HCEC 1CT (cell line): ENCODE measurements at regions not wholly inside any gene's neighbourhood (a gene's known extent, or its start where the extent isn't known, plus 50 kb on each side); places are given as distances from the start of the nearest gene placed in this dataset.
A peak's percentile ranks its signal among the peaks of the same experiment; 100 is the strongest.

Experiments
- DNase-seq: peaks from one replicate; pipeline ENCODE4 v3.0.0-alpha.2; 2017

GRCh38 chr2:116645155-116645554 lies 1169.3 kb upstream of the DDX18 start:
- DNase-seq: no peak

DNA sequence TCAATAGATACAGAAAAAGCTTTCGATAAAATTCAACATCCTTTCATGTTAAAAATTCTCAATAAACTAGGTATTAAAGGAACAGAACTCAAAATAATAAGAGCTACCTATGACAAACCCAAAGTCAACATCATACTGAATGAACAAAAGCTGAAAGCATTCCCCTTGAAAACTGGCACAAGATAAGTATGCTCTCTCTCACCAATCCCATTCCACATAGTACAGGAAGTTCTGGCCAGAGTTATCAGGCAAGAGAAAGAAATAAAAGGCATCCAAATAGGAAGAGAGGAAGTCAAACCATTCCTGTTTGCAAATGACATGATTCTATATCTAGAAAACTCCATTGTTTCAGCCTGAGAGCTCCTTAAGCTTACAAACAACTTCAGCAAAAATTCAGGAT lies 1145.8 kb upstream of the DDX18 start:
- DNase-seq: no peak

GRCh38 chr2:116669782-116670181 lies 1144.7 kb upstream of the DDX18 start:
- DNase-seq: no peak

GRCh38 chr2:116674188-116674587 lies 1140.3 kb upstream of the DDX18 start:
- DNase-seq: no peak

DNA sequence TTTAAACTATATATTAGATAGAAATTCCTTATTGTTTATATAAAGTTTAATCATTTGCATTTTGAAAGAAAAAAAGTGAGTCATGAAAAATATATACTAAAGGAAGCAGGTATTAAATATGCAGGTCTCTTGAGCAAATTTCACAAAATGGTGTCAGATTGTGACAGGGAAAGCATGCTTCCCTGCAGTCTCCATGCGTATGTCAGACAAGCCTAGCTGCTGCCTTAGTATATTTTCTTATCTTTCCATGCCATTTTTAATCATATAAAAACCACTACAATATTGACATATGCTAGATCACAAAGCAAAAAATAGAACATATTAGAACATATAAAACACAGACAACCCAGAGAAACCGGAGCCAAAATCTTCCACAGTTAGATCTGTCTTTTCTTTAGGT lies 1137.7 kb upstream of the DDX18 start:
- no peak for DNase-seq

DNA sequence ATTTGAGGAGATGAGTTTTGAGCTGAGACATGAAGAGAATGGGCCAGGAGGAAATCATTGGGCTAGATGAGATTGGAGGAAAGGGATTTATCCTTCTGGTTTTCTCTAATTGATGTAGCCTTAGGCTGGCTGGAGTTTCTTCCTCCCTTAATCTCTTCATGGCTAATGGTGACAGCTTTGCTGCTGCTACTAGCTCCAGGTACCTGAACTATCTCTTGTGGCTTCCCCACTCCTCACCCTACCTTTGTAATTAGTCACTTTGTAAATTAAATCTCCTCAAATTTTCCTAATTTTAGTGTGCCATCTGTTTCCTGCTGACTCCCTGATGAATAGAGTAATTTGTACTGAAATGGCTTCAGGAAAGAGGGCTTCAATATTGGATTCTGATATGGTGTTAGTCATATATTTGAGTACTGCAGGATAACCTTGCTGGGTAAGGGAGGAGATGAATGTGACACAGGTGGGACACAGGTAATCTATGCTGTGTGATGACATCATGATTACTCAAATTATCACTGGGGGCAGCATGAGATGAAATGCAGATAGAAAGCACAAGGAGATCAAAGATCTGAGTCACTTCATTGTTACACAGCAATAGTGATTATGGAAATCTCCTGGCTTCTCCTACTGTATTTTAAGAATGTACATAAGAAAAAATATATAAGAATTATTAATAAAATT lies 1134.1 kb upstream of the DDX18 start:
- DNase-seq: no peak

DNA sequence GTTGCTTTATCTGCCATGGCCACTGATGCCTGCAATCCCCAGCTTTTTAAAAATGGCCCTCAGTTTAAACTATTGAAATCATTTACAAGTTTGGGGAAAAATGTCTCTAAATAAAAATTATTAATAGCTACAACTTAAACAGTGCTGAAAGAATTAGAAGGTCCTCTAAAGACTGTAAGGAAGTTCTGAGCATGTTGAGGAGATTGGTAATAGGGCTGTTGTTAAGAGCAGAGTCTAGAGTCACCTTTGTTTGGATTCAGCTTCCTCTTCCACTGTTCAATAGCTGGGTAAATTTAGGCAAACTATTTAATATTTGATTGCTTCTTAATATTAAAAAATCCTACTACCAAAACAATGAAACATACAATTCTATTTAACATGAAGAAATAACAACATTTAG lies 1127.1 kb upstream of the DDX18 start:
- peak; percentile 20 for DNase-seq

GRCh38 chr2:116692988-116693387 lies 1121.5 kb upstream of the DDX18 start:
- DNase-seq: no peak

GRCh38 chr2:116696223-116696622 lies 1118.3 kb upstream of the DDX18 start:
- no peak for DNase-seq

GRCh38 chr2:116696903-116697302 lies 1117.6 kb upstream of the DDX18 start:
- DNase-seq: no peak

- DNase-seq: no peak
These were observed 1108.1 kb upstream of the DDX18 start for GRCh38 chr2:116706396-116706795.

- no peak for DNase-seq
These were observed 1098.5 kb upstream of the DDX18 start for GRCh38 chr2:116716038-116716437.

DNA sequence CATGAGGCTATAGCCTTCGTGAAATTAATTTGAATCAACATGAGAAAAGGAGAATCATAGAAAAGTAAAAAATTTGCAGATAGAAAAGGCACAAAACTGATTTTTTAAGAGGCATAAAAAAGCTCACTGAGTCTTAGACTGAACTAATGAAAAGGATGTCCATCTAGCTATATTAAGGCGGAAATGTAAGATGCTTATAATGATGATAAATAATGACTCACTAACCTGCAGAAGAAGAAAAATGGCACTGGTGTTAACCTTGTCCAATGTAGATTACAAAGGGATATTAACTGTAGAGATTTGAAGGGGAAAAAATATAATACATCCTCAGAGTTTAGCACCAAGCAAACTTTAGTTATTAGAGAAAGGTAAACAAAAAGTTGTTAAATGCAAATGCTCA lies 1098.0 kb upstream of the DDX18 start:
- DNase-seq: no peak

- no peak for DNase-seq
These were observed 1096.7 kb upstream of the DDX18 start for GRCh38 chr2:116717832-116718231.

DNA sequence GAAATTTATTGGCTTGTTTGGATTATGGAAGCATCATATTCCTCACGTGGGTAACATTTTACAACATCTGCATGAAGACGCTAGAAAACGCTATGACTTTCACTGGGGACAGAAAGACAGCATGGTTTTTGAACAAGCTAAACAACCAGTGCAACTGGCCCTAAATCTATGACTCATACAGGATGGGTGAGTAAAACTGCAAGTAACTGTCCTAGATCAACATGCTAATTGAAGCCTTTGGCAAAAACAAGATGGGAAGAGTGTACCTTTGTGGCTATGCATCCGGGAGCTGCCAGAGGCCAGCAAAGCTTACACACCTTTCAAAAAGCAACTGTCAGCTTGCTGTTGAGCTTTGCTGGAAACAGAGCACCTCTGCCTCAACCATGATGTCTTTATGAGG lies 1096.0 kb upstream of the DDX18 start:
- no peak for DNase-seq

DNA sequence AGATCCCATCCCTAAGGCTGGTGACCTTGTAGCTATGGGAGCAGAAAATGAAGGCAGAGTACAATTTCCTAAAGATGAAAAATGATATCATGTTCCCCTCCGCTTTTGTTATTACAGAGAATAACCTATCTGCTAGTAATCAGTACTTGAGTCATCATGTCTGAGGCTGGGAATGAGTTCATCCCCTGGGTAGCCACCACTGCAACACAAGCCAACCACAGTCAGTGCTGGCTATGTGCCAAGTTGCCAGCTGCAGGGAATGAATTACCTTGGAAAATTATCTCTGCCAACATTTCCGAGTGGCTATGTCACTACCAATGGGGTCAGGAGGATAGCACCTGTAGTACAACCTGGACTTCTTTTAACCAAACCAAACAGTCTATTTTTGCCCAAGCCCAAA lies 1094.7 kb upstream of the DDX18 start:
- no peak for DNase-seq

DNA sequence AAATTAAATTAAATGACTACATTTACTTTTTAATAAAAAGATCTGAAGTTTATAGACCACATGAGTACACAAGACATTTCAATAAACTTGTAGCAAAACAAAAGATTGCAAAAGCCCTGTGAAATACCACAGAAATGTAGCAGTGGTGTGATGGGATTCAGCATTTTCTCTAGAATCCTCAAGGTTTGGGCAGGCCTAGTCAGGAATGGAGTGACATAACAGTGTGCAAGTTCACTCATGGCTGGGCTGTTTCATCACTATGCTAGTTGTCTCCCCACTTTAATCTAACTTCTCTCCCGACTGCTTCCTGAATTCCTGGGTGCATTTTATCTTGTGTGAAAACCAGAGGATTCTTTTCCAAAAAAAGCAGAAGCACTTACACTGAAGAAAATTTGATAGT lies 1089.9 kb upstream of the DDX18 start:
- no peak for DNase-seq

GRCh38 chr2:116732322-116732721 lies 1082.2 kb upstream of the DDX18 start:
- no peak for DNase-seq

- DNase-seq: no peak
These were observed 1080.8 kb upstream of the DDX18 start for GRCh38 chr2:116733699-116734098.

GRCh38 chr2:116737951-116738350 lies 1076.5 kb upstream of the DDX18 start:
- no peak for DNase-seq

DNA sequence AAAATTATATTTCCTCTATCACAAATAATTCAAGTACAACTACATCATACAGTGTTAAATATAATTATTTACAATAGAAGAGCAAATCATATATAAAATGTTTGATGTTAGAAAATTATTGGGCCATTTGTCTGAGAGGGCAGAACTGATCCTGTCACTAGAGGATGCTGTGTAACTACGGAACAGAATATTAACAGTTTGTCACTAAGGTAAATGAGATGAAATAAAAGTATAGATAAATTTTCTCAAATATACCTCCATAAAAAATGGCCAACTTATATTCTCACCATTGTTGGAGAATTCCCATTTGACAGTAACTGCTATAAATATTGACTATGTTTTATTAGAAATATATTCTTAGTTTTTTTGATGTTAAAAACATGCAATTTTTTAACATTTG lies 1067.4 kb upstream of the DDX18 start:
- no peak for DNase-seq

- no peak for DNase-seq
These were observed 1064.5 kb upstream of the DDX18 start for GRCh38 chr2:116749994-116750393.

GRCh38 chr2:116754381-116755101 lies 1060.0 kb upstream of the DDX18 start:
- no peak for DNase-seq

- no peak for DNase-seq
These were observed 1052.6 kb upstream of the DDX18 start for GRCh38 chr2:116761864-116762263.

GRCh38 chr2:116769514-116769913 lies 1045.0 kb upstream of the DDX18 start:
- DNase-seq: no peak
